GM21447 (cell line): ENCODE measurements at regions not wholly inside any gene's neighbourhood (a gene's known extent, or its start where the extent isn't known, plus 50 kb on each side); places are given as distances from the start of the nearest gene placed in this dataset.
"Not testable (repeated sequence)": the region's sequence is repeated elsewhere in the genome, so short reads cannot be mapped to it uniquely, and the experiment has no call there.

Experiments used
- ATAC-seq: cut with Tn5 transposase; IDR thresholded peaks from one replicate; pipeline ENCODE4 v1.9.1; 2021; ENCODE audit not compliant: unreplicated experiment

GRCh38 chr6:144429753-144430152 is 144.6 kb downstream of the UTRN start:
- no peak for ATAC-seq

GRCh38 chr6:144433446-144433845 is 148.3 kb downstream of the UTRN start:
- not testable (repeated sequence) for ATAC-seq

- ATAC-seq, result no peak
Observed at GRCh38 chr6:144434308-144434990, 149.3 kb downstream of the UTRN start.

- no peak for ATAC-seq
Observed at GRCh38 chr6:144435602-144436426, 150.7 kb downstream of the UTRN start.

GRCh38 chr6:144437105-144437504 is 152.0 kb downstream of the UTRN start:
- ATAC-seq, result no peak

- ATAC-seq, result no peak
Observed at GRCh38 chr6:144438103-144438502, 153.0 kb downstream of the UTRN start.

GRCh38 chr6:144439016-144439415 is 153.9 kb downstream of the UTRN start:
- no peak for ATAC-seq

GRCh38 chr6:144441801-144442200 is 156.7 kb downstream of the UTRN start:
- ATAC-seq, result not testable (repeated sequence)

GRCh38 chr6:144443157-144443556 is 158.0 kb downstream of the UTRN start:
- no peak for ATAC-seq

GRCh38 chr6:144447472-144447871 is 162.3 kb downstream of the UTRN start:
- ATAC-seq, result no peak

- no peak for ATAC-seq
Observed at GRCh38 chr6:144449218-144449617, 164.1 kb downstream of the UTRN start.

- ATAC-seq, result no peak
Observed at GRCh38 chr6:144449911-144450597, 164.9 kb downstream of the UTRN start.

- peak; percentile 89 for ATAC-seq
Observed at GRCh38 chr6:144460327-144461095, 175.4 kb downstream of the UTRN start.

- ATAC-seq, result no peak
Observed at GRCh38 chr6:144462058-144462457, 176.9 kb downstream of the UTRN start.

GRCh38 chr6:144466716-144467115 is 181.6 kb downstream of the UTRN start:
- ATAC-seq, result no peak

GRCh38 chr6:144467172-144467762 is 182.1 kb downstream of the UTRN start:
- no peak for ATAC-seq

- ATAC-seq, result no peak
Observed at GRCh38 chr6:144467921-144468320, 182.8 kb downstream of the UTRN start.

- ATAC-seq, result no peak
Observed at GRCh38 chr6:144468709-144469108, 183.6 kb downstream of the UTRN start.

GRCh38 chr6:144469144-144469575 is 184.0 kb downstream of the UTRN start:
- ATAC-seq, result no peak

- ATAC-seq, result not testable (repeated sequence)
Observed at GRCh38 chr6:144470201-144470600, 185.1 kb downstream of the UTRN start.

- ATAC-seq, result no peak
Observed at GRCh38 chr6:144471986-144472385, 186.9 kb downstream of the UTRN start.
